Small intestine (tissue), 7 donors: ENCODE measurements at regions not wholly inside any gene's neighbourhood (a gene's known extent, or its start where the extent isn't known, plus 50 kb on each side); places are given as distances from the start of the nearest gene placed in this dataset.

Source experiments
- DNase-seq, 2 donors: peaks; one replicate each; pipeline versions ENCODE4 v3.0.0 to v3.0.0-alpha.2; 2013
- FAIRE-seq: peaks from 2 replicates; lab custom pipeline; 2012; peaks lifted over from hg19 to GRCh38; lab: Jason Lieb, UNC
- H3K27ac ChIP-seq, 3 donors: one replicate each; pipeline ENCODE4 v1.5.1; 2013; ENCODE audit warnings: low read length in 2 of 3, mild to moderate bottlenecking in 2 of 3, control low read depth in 1 of 3, inconsistent platforms in 1 of 3, low read depth in 1 of 3, moderate library complexity in 1 of 3
- H3K27me3 ChIP-seq, 3 donors: one replicate each; pipeline ENCODE4 v1.6.1; 2013; ENCODE audit warnings: low read length in 3 of 3, inconsistent platforms in 1 of 3; ENCODE audit not compliant: control insufficient read depth in 3 of 3, insufficient read depth in 3 of 3
- H3K36me3 ChIP-seq, 3 donors: one replicate each; pipeline ENCODE4 v1.6.1; 2013; ENCODE audit warnings: low read length in 3 of 3, inconsistent platforms in 1 of 3, low read depth in 1 of 3, mild to moderate bottlenecking in 1 of 3, moderate library complexity in 1 of 3; ENCODE audit not compliant: control insufficient read depth in 3 of 3, insufficient read depth in 2 of 3
- H3K4me1 ChIP-seq, 3 donors: one replicate each; pipeline ENCODE4 v1.6.1; 2013; ENCODE audit warnings: low read length in 2 of 3, inconsistent platforms in 1 of 3, low read depth in 1 of 3, mild to moderate bottlenecking in 1 of 3, moderate library complexity in 1 of 3; ENCODE audit not compliant: control insufficient read depth in 3 of 3, insufficient read depth in 2 of 3
- H3K4me3 ChIP-seq, 3 donors: one replicate each; pipeline ENCODE4 v1.5.1; 2013; ENCODE audit warnings: low read length in 3 of 3, control low read depth in 1 of 3, inconsistent platforms in 1 of 3, low read depth in 1 of 3, mild to moderate bottlenecking in 1 of 3, moderate library complexity in 1 of 3
- H3K9me3 ChIP-seq, 2 donors: one replicate each; pipeline ENCODE4 v1.6.1; 2013; ENCODE audit warnings: low read depth in 1 of 2, low read length in 1 of 2; ENCODE audit not compliant: control insufficient read depth in 2 of 2, insufficient read depth in 1 of 2
- WGBS, 3 donors: extraction: QIAGEN DNeasy Blood & Tissue Kit; methylation state at CpG; one replicate each; pipeline ENCODE4 v1.1.7; 2013; 5-methylcytosine and 5-hydroxymethylcytosine counted together
- donor health status: healthy with polysubstance abuse.
- donor health status: control.
- donor health status: control.
- donor health status: Bipolar disorder and iron deficiency.
- donor health status: healthy.

DNA sequence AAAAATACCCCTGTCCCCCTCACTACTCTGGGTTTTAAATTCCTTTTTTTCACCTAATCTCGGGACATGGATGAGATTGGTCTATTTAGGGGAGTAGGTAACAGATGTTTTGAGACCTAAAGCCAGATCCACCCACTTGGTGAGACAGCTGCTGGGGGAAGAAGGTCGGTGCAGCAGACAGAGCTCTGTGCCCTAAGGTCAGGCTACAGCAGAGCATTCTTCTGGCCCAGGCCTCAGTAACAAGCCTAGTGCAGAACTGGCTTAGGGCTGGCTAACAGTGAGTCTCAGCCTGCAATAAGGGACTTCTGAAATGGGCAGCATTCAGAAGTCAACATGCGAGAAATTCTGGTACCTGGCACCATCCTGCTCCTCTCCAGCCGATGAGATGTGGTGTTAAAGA, 444.9 kb upstream of the KIRREL3 start:
- WGBS, 3 donors: 62 to 69% (median 67%) methylated on average over 4 of the region's 4 CpGs
- H3K36me3 ChIP-seq: no peaks in the 10 kb centered on the region
- FAIRE-seq: no peak
- H3K9me3 ChIP-seq: no peaks in the 10 kb centered on the region
- no peaks in the 10 kb centered on the region for H3K4me1 ChIP-seq
- H3K27me3 ChIP-seq: no peaks in the 10 kb centered on the region
- no peak for DNase-seq
- H3K4me3 ChIP-seq: no peak overlapping the region
- no peak overlapping the region for H3K27ac ChIP-seq

DNA sequence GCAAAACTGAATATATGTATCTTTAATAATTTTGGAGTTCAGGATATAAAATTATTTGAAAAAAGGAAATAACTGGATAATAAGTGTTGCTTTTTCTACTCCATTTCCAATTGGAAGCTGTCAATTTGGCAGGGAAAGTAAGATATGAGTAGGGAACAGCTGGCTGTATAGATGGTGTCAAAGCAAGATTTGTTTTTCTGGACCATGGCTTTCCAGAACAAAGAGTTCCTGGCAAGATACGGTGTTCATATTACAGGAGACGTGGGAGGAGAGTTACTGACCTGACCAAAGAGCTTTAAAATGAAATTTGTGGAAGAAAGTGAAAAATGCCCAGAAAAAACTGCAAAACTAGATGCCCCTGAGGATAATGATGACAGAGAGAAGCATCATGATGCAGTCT, 442.7 kb upstream of the KIRREL3 start:
- WGBS, 3 donors: 46 to 69% (median 60%) methylated on average over 2 of the region's 2 CpGs
- no peak for FAIRE-seq

DNA sequence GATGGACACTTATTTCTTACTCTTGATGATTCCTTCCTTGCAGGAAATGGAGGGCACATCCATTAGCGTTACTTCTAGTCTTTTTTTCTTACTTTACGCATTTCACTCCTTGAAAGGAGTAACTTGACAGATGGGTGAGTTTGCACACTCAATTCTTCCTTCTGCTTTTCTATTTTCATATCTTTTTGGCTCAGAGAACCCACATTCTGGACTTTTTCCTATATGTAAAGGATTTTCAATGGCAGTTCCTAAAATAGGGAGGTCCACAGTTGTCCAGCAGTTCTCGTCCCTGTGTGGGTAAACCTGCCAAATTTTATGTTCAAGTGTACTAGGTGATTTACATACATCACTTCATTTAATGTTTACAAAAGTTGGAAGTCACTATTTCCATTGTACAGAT, 440.0 kb upstream of the KIRREL3 start:
- Histone ChIP-seq H3K27ac (no peak overlapping the region), H3K9me3 (no peaks in the 10 kb centered on the region), H3K4me1 (no peaks in the 10 kb centered on the region), H3K36me3 (no peaks in the 10 kb centered on the region), H3K4me3 (no peak overlapping the region), H3K27me3 (no peaks in the 10 kb centered on the region)
- WGBS, 3 donors: 62 to 77% (median 65%) methylated on average over 3 of the region's 3 CpGs
- DNase-seq (no peak), FAIRE-seq (no peak)

More for the DNA sequence above, 442.7 kb upstream of the KIRREL3 start:
- Histone ChIP-seq H3K27me3 (no peaks in the 10 kb centered on the region), H3K4me1 (no peaks in the 10 kb centered on the region), H3K36me3 (no peaks in the 10 kb centered on the region), H3K9me3 (no peaks in the 10 kb centered on the region), H3K27ac (no peak overlapping the region), H3K4me3 (no peak overlapping the region)
- DNase-seq: no peak

DNA sequence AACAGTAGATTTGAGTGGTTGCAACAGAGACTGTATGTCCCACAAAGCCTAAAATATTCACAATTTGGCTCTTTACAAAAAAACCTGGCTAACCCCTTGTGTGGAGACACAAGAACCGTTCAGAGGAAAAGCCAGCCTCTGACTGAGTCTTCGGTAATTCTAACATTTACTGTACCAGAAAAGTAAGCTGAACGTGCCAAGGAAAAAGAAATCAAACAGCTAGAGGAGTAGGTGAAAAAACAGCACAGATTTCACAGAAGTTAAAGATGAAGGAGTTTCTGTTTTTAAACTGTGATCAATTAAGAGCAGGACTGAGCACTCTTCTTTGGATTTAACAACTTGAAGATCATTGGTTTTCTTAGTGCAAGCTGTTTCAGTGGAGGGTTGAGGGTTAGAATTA, 424.7 kb upstream of the KIRREL3 start:
- H3K4me1 ChIP-seq: no peaks in the 10 kb centered on the region
- no peaks in the 10 kb centered on the region for H3K27me3 ChIP-seq
- no peaks in the 10 kb centered on the region for H3K36me3 ChIP-seq
- FAIRE-seq (no peak), DNase-seq (no peak)
- H3K9me3 ChIP-seq: no peaks in the 10 kb centered on the region
- WGBS, 3 donors: 77 to 85% (median 79%) methylated on average over 3 of the region's 3 CpGs
- no peak overlapping the region for H3K27ac ChIP-seq
- H3K4me3 ChIP-seq: no peak overlapping the region

DNA sequence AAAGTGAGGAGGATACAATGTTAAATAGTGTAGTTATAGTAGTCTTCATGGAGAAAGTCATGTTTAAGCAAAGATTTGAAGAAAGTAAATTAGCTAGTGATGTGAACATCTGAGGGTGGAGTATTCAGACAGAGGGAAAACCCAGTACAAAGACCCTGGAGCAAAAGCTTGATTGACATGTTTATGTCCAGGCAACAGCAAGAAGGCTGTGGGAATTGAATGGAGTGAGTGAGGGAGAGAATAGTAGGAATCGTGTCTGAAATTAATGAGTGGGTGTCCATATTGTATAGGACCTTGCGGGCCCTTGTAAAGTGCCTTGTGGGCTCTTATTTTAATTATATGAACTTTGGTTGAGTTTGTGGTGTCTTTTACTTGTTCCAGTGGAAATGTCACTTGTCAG, 424.1 kb upstream of the KIRREL3 start:
- H3K4me3 ChIP-seq: no peak overlapping the region
- no peak for FAIRE-seq
- H3K27ac ChIP-seq: no peak overlapping the region
- no peaks in the 10 kb centered on the region for H3K36me3 ChIP-seq
- DNase-seq: no peak
- H3K9me3 ChIP-seq: no peaks in the 10 kb centered on the region
- H3K27me3 ChIP-seq: no peaks in the 10 kb centered on the region
- 81 to 94% (median 90%) methylated on average over 2 of the region's 2 CpGs for WGBS, 3 donors
- H3K4me1 ChIP-seq: no peaks in the 10 kb centered on the region

DNA sequence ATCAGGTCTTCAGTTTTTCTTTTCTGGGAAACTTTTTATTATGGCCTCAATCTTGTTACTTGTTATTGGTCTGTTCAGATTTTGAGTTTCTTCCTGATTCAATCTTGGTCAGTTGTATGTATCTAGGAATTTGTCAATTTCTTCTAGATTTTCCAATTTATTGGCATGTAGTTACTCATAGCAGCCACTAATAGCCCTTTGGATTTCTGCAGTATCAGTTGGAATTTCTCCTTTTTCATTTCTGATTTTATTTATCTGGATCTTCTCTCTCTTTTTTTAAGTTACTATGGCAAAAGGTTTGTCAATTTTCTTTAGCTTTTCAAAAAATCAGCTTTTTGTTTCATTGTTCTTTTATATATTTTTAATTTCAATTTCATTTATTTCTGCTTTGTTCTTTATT, 419.6 kb upstream of the KIRREL3 start:
- Histone ChIP-seq H3K4me3 (no peak overlapping the region), H3K4me1 (no peaks in the 10 kb centered on the region), H3K36me3 (no peaks in the 10 kb centered on the region), H3K9me3 (peaks cover 0 to 2% of the 10 kb centered on the region in 2 donors), H3K27ac (no peak overlapping the region), H3K27me3 (no peaks in the 10 kb centered on the region)
- no peak for FAIRE-seq
- no peak for DNase-seq

DNA sequence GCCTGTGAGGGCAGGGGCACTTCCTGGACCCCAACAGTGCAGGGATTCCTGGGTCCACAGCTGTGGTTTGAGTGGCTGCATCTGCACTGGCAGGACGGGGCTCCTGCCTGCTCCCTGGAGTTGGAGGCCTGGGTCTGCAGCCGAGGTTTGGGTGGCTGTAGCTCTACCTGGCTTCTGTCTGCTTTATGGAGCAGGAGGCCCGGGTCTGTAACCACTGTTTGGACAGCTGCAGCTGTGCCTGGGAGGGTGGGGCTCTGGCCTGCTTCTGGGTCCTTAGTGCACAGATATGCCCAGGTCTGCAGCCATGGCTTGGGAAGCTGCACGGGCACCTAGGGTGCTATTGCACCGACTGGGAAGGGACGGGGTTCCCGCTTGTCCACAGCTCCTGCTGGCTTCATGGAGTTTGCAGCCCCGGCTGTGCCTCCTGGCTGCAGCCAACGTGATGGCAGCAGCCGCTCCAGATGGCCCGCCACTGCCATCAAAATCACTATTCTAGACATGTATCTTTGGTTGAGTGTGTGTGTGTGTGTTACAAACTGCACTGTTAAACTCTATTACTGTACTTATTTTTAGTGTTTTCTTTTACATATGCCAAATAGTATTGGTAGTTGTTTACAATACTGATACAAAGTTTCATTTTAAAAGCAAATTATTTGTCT, 412.3 kb upstream of the KIRREL3 start:
- Histone ChIP-seq H3K4me3 (no peak overlapping the region), H3K9me3 (peaks cover 0 to 16% of the 10 kb centered on the region in 2 donors), H3K4me1 (no peaks in the 10 kb centered on the region), H3K36me3 (no peaks in the 10 kb centered on the region), H3K27ac (no peak overlapping the region), H3K27me3 (no peaks in the 10 kb centered on the region)
- 54 to 75% (median 60%) methylated on average over 11 of the region's 11 CpGs for WGBS, 3 donors
- DNase-seq (no peak), FAIRE-seq (no peak)

DNA sequence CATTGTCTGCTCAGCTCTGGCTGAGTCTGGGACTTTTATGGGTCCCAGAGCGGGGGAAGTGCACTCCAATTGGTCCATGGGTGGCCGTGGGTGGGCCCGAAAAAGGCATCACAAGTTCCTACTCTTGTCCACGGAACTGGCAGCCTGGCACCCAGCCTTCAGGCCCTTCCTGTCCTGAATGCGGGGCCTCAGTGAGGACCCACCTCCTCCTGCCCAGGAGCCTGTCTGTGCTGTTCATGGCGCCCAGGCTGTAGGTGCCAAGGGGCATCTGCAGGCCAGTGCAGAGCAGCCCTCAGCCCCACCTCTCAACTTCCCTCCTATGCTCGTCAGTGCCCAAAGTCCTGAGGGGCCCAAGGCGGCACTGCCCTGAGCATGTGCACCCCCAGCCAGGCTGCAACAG, 411.7 kb upstream of the KIRREL3 start:
- no peak for DNase-seq
- Histone ChIP-seq H3K36me3 (no peaks in the 10 kb centered on the region), H3K9me3 (peaks cover 0 to 16% of the 10 kb centered on the region in 2 donors), H3K4me3 (no peak overlapping the region), H3K4me1 (no peaks in the 10 kb centered on the region), H3K27ac (no peak overlapping the region), H3K27me3 (no peaks in the 10 kb centered on the region)
- FAIRE-seq: no peak
- WGBS, 3 donors: 86 to 92% (median 90%) methylated on average over 8 of the region's 8 CpGs

DNA sequence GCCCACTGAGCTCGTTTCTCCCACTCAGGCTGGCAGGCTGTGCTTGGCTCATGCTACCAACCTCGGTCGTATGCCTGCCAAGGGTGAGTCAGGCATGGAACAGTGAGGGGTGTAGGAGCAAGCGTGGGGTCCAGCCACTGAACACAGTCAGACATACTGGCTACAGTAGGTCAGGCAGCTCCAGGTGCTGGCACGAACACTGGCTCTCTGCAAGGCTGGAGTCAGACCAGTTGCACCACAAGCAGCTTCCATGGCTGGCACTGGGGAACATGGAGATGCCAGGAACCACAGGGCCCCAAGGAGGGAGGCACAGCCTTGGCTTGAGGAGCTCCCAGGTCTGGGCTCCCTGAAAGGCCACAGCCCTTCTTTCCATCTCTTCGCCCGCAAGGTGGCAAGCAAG, 410.7 kb upstream of the KIRREL3 start:
- H3K4me1 ChIP-seq: no peaks in the 10 kb centered on the region
- DNase-seq: no peak
- H3K36me3 ChIP-seq: no peaks in the 10 kb centered on the region
- H3K9me3 ChIP-seq: peaks cover 0 to 14% of the 10 kb centered on the region in 2 donors
- H3K27me3 ChIP-seq: no peaks in the 10 kb centered on the region
- no peak for FAIRE-seq
- H3K4me3 ChIP-seq: no peak overlapping the region
- no peak overlapping the region for H3K27ac ChIP-seq
- WGBS, 3 donors: 77 to 90% (median 85%) methylated on average over 7 of the region's 7 CpGs
